ENCODE measurements at regions not wholly inside any gene's neighbourhood (a gene's known extent, or its start where the extent isn't known, plus 50 kb on each side); places are given as distances from the start of the nearest gene placed in this dataset.
"Not testable (repeated sequence)": the region's sequence is repeated elsewhere in the genome, so short reads cannot be mapped to it uniquely, and the experiment has no call there.

DNA sequence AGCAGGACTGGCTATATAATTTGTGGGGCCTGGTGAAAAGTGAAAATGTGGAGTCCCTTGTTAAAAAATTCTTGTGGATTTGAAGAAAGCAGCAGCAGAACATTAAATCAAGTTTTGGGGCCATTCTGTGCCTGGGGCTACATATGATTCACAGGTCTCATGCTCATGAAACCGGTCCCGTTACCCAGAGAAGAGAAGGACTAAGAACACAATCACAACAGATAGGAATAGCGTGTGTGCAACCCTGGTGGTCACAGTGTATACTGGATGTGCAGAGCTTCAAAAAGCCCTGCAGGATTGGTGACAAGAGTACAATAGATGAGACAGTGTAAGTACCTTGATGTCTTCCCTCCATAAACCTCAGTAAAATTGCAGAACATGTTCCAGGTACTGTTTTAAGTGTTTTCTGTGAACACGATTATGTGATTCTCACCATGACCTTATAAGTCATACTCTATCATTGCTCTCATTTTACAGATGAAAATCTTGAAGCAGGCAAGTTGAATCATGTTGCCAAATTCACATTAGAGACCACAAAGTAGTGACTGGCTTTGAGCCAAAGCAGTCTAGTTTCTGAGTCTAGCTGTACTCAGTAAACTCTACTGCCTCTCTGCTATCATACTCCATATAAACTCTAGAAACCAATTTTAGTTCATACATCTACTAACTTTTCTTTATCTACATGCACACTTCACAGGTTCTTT lies 636.5 kb downstream of the TAF11L14 start:
- no peak for DNase-seq

- no peak for DNase-seq
Measured at GRCh38 chr5:18276939-18277338, 642.7 kb downstream of the TAF11L14 start.

- no peak for DNase-seq
Measured at GRCh38 chr5:18281947-18282581, 647.8 kb downstream of the TAF11L14 start.

- no peak for DNase-seq
Measured at GRCh38 chr5:18285257-18285656, 651.0 kb downstream of the TAF11L14 start.

GRCh38 chr5:18292146-18292545 lies 657.9 kb downstream of the TAF11L14 start:
- no peak for DNase-seq

DNA sequence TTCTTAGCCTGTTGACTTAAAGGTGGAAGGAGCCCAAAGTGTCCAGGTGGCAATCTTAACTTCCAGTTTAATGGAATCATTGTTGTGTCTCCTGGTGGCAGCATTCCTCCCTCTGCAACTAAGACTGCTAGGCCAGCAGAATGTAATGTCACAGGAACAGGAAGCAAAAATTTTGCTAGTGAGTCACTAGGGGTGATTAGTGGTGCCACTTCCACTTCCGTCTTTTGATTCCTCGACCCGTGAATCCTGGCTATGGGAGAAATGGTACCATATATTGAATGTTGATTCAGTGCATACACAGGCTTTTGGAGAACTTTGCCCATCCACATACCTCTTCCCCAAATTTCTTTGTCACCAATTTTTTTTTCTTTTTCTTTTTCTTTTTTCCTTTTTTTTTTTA lies 661.4 kb downstream of the TAF11L14 start:
- not testable (repeated sequence) for DNase-seq

DNA sequence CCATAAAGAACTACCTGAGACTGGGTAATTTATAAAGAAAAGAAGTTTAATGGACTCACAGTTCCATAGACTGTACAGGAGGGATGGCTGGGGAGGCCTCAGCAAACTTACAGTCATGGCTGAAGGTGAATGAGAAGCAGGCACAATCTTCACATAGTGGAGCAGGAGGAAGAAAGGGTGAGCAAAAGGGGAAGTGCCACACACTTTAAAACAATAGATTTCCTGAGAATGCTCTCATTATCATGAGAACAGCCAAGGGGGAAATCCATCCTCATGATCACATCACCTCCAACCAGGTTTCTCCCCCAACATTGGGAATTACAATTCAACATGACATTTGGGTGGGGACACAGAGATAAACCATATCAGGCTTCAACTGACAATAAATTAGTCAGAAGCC lies 664.9 kb downstream of the TAF11L14 start:
- DNase-seq = no peak

GRCh38 chr5:18305288-18305924 lies 671.1 kb downstream of the TAF11L14 start:
- no peak for DNase-seq

DNA sequence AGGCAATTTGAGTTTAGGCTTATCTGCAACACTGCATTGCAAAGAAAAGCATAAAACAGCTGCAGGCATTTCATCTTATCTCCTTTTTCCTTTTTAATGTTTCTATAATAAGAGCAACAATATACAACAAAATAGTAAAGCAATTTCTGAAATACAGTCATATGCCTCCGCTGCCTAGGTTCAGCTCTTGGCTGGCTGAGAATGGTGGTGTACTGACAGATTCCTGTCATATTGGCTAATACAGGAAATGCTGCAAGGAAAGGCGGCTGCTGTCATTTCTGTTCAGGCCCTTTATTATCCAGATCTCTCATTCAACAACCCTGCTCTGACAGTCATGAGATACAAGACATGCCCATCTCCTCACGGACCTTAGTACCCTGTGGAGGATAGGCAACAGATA lies 677.0 kb downstream of the TAF11L14 start:
- DNase-seq = no peak

DNA sequence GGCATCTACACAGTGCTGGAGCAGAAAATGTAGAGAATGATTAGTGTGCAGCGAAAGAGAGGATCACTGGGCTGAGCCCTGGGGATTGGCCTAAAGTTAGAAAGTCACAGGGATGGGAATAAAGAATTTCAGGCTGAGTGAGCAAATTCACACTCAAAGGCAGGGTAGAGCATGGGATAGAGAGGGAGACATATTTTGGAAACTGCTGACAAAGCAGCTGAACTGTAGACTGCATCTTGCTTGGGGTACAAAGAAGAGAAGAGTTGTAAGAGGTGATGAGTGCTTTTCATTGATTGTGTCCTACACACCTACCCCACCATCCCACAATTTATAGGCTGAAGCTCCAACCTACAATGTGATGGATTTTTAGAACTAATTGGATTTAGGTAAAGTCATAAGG lies 677.8 kb downstream of the TAF11L14 start:
- no peak for DNase-seq

DNA sequence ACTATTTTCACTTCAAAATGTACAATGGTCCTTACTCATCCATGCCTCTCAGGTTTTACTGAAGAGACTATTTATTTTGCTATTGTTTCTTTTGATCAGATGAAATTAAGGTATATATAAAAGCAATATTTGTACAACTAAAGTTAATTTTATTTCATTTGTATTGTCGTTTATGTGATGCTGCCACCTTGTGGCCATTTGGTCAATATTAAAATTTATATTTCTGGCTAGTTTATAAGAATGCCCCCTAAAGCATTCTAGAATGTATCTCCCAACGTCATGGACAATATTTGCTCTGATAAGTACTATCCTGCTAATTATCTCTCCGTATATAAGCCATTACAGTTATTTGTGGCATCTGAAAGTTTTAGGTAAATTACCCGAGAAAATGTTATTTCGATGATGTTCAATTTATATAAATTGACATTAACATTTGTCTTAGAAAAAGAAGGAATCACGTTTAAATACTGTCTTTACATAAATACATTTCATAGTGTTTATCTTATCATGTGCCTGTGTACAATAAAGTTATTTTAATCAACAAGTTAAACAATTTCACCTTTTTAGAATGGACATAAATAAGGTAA lies 680.0 kb downstream of the TAF11L14 start:
- no peak for DNase-seq

- no peak for DNase-seq
Measured at GRCh38 chr5:18321262-18321942, 687.1 kb downstream of the TAF11L14 start.

- no peak for DNase-seq
Measured at GRCh38 chr5:18323891-18324290, 689.6 kb downstream of the TAF11L14 start.

- no peak for DNase-seq
Measured at GRCh38 chr5:18325431-18325830, 691.2 kb downstream of the TAF11L14 start.

- no peak for DNase-seq
Measured at GRCh38 chr5:18329328-18329727, 695.1 kb downstream of the TAF11L14 start.

DNA sequence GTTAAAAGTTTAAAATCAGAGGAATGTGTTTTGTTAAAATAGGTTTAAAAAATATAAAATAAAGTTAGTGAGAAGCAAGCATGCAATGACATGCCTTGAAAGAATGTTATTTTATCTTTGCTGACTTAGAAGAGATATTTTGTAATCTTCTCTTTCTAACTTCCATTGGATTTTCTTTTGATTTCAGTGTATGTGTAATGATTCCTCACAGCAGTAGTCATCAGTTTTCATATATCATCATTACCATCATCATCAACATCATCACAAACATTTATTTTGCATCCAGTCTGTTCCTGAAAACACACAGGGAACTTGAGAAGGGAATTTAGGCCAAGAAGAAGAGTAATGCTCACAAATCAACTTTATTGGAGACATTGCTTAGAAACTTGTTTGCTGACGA lies 699.6 kb downstream of the TAF11L14 start:
- no peak for DNase-seq

DNA sequence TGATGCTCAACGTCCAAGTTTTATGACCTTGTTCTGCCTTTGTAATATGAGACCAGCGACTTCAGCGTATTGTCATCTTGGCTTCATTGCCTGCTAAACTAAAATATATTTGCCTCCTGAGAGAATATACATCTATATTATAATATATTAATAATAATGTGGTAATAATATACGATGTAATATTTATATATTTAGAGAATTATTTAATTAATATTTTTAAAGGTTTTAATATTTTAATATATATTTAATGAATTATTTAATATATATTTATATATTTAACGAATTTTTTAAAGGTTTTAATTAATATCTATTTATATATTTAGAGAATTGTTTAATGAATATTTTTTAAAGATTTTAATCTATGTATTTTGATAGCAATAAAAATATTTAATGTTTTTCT lies 700.7 kb downstream of the TAF11L14 start:
- no peak for DNase-seq

- DNase-seq = no peak
Measured at GRCh38 chr5:18354828-18355227, 720.6 kb downstream of the TAF11L14 start.

GRCh38 chr5:18357486-18357885 lies 723.2 kb downstream of the TAF11L14 start:
- DNase-seq = no peak

DNA sequence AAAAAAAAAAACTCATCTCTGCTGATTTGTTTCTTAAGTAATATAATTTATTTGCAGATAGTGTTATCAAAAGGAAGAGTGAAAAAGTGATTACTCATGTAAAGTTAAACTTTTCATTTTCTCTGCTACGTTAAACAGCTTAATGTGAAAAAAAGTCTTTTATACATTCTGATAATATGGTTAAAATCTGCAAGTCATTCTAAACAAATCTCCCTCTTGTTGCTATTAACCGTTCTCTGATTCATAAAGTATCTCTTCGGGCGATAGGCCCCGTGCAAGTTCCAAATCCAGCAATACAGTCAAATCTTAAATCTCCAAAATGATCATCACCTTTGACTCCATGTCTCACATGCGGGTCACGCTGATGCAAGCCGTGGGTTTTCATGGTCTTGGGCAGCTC lies 732.0 kb downstream of the TAF11L14 start:
- DNase-seq = no peak

DNA sequence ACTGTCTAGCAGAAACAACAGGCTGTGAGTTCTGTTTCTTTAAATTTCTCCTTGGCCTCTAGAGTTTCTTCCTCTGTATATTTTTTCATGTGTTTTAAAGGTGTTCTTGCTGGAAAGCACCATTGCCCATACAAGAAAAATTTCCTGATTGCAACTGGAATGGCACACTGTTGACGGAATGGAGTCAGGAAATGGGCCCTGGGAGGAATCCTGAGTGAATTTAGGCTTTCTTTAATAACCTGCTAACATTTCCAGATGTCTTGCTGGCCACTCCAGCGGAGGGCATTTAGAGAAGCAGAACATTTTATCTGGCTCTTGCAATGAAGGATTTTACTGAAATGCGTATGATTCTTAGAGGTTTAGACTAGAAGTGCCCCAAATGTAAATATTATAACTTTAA lies 736.3 kb downstream of the TAF11L14 start:
- no peak for DNase-seq

GRCh38 chr5:18375641-18376040 lies 741.4 kb downstream of the TAF11L14 start:
- no peak for DNase-seq

- no peak for DNase-seq
Measured at GRCh38 chr5:18378066-18378465, 743.8 kb downstream of the TAF11L14 start.

All from stimulated activated CD4-positive, alpha-beta T cell treated with anti-CD3 and anti-CD28 coated beads, Interleukin-12 subunit alpha, Interleukin-12 subunit beta, amount 100 ng/mL, for 4 hours (primary cell).